K562 (cell line): ENCODE measurements at regions not wholly inside any gene's neighbourhood (a gene's known extent, or its start where the extent isn't known, plus 50 kb on each side); places are given as distances from the start of the nearest gene placed in this dataset.

ENCODE experiments used
- ATAC-seq: fragments of 200-7000 bp; cut with Tn5 transposase; 3 replicates; pipeline ENCODE4 v1.9.1; 2020; ENCODE audit warnings: moderate library complexity
- BruUV-seq: library from RNA; stranded (reverse); fragments of 400-500 nt; replicated peaks from 2 replicates; lab custom pipeline; 2021; lab: Mats Ljungman, UMichigan
- CTCF ChIA-PET: fragments of 300-600 bp; formaldehyde crosslinking; extraction: SDS; loops from one replicate; lab custom pipeline; 2021; ENCODE audit warnings: low intra/inter-chr PET ratio; lab: Yijun Ruan, JAX
- POLR2A ChIA-PET: fragments of 300-600, 350-650 bp; sonication (Branson Sonifier 250); formaldehyde crosslinking; extraction: SDS; loops from one replicate; lab custom pipeline; 2021; ENCODE audit warnings: antibody characterized with exemption, inconsistent platforms; lab: Yijun Ruan, JAX
- DNase-seq, 4 experiments: peaks; one replicate each; pipeline versions ENCODE4 v3.0.0 to v3.0.0-alpha.2; 2011 to 2018; ENCODE audit warnings: low spot score in 3 of 4, mixed read lengths in 3 of 4; ENCODE audit errors: extremely low read depth in 1 of 4
- FAIRE-seq: peaks from 2 replicates; lab custom pipeline; 2011; peaks lifted over from hg19 to GRCh38; lab: Jason Lieb, UNC
- H2AFZ ChIP-seq: 2 replicates; pipeline ENCODE4 v1.6.0; 2011; ENCODE audit warnings: low read depth, low read length, control low read depth, inconsistent platforms
- H3K27ac ChIP-seq: fragments of 200-600 bp; 3 replicates; pipeline ENCODE4 v1.8.0; 2011; ENCODE audit warnings: low read depth, mild to moderate bottlenecking, control low read depth, inconsistent platforms, low read length, moderate library complexity, mixed read lengths; ENCODE audit errors: extremely low read depth
- H3K27me3 ChIP-seq, 2 experiments: fragments of 300-600 bp in 1 of 2; 2 replicates in 1 of 2; 3 replicates in 1 of 2; pipeline versions ENCODE4 v1.6.0 to v1.8.0; 2011; ENCODE audit warnings: inconsistent platforms in 2 of 2, low read length in 2 of 2, mild to moderate bottlenecking in 1 of 2, mixed read lengths in 1 of 2, moderate library complexity in 1 of 2; ENCODE audit not compliant: control insufficient read depth in 2 of 2, insufficient read depth in 2 of 2
- H3K36me3 ChIP-seq: fragments of 300-600 bp; 3 replicates; pipeline ENCODE4 v1.8.0; 2011; ENCODE audit warnings: mild to moderate bottlenecking, low read length, inconsistent platforms; ENCODE audit not compliant: control insufficient read depth, insufficient read depth
- H3K4me1 ChIP-seq, 2 experiments: fragments of 200-600 bp in 1 of 2; replicated peaks in 1 of 2; 2 replicates in 1 of 2; 3 replicates in 1 of 2; pipeline versions ENCODE4 v1.5.1 to v1.8.0; 2011; ENCODE audit warnings: inconsistent platforms in 2 of 2, low read length in 2 of 2, mild to moderate bottlenecking in 1 of 2, mixed read lengths in 1 of 2, moderate library complexity in 1 of 2; ENCODE audit not compliant: control insufficient read depth in 2 of 2, insufficient read depth in 2 of 2
- H3K4me2 ChIP-seq: 2 replicates; pipeline ENCODE4 v1.6.1; 2011; ENCODE audit warnings: low read length, control low read depth, inconsistent platforms, mixed read lengths; ENCODE audit not compliant: insufficient read depth
- H3K4me3 ChIP-seq: fragments of 200-600 bp; sonication (generic), shearing (Covaris generic); 2 replicates; pipeline ENCODE4 v1.5.1; 2016; ENCODE audit warnings: control low read depth, inconsistent platforms
- H3K79me2 ChIP-seq: fragments of 200-600 bp; 3 replicates; pipeline ENCODE4 v1.8.0; 2011; ENCODE audit warnings: low read length, inconsistent platforms; ENCODE audit not compliant: control insufficient read depth, insufficient read depth
- H3K9ac ChIP-seq, 2 experiments: 2 replicates each; pipeline versions ENCODE4 v1.6.0 to v1.6.1; 2011; ENCODE audit warnings: low read depth in 2 of 2, low read length in 2 of 2, control low read depth in 1 of 2, inconsistent platforms in 1 of 2, mild to moderate bottlenecking in 1 of 2, mixed read lengths in 1 of 2; ENCODE audit not compliant: insufficient read depth in 1 of 2
- H3K9me1 ChIP-seq: one replicate; pipeline ENCODE4 v1.6.0; 2011; ENCODE audit warnings: inconsistent platforms, mild to moderate bottlenecking, low read length, moderate library complexity; ENCODE audit not compliant: control insufficient read depth, insufficient read depth
- H3K9me3 ChIP-seq: replicated peaks from 2 replicates; pipeline ENCODE4 v1.5.1; 2011; ENCODE audit warnings: low read depth, low read length, inconsistent platforms; ENCODE audit not compliant: control insufficient read depth, insufficient read depth
- H4K20me1 ChIP-seq: replicated peaks from 2 replicates; pipeline ENCODE4 v1.6.1; 2011; ENCODE audit warnings: low read length, inconsistent platforms, mixed read lengths; ENCODE audit not compliant: control insufficient read depth, insufficient read depth
- ARID2 ChIP-seq: fragments of 450-650 bp; IDR thresholded peaks from 2 replicates; pipeline ENCODE4 v1.6.1; 2017; ENCODE audit warnings: antibody characterized with exemption, mild to moderate bottlenecking
- DPF2 ChIP-seq: fragments of 450-650 bp; IDR thresholded peaks from 2 replicates; pipeline ENCODE4 v1.6.1; 2016
- JUNB ChIP-seq: fragments of 450-650 bp; formaldehyde crosslinking; conservative IDR thresholded peaks from 2 replicates; pipeline ENCODE4 v1.4.0; 2020; ENCODE audit warnings: mild to moderate bottlenecking
- PML ChIP-seq: IDR thresholded peaks from 2 replicates; pipeline ENCODE4 v1.6.1; 2012; ENCODE audit warnings: low read length, inconsistent platforms
- ZC3H11A ChIP-seq: IDR thresholded peaks from 2 replicates; pipeline ENCODE4 v1.6.1; 2012; ENCODE audit warnings: low read depth, low read length, improper control_type of control experiment
- ZFX ChIP-seq: sonication (generic); formaldehyde crosslinking; IDR thresholded peaks from 2 replicates; pipeline ENCODE4 v1.8.0; 2022; ENCODE audit warnings: mild to moderate bottlenecking, missing genetic modification reagents, moderate library complexity
- ZNF282 ChIP-seq: sonication (generic); formaldehyde crosslinking; IDR thresholded peaks from 2 replicates; pipeline ENCODE4 v1.8.1; 2023; ENCODE audit warnings: missing genetic modification reagents
- whole genome bisulfite sequencing: fragments of 100-300 bp; shearing (Covaris generic); methylation state at CpG from one replicate; pipeline ENCODE4 v1.1.6; 2016; ENCODE audit warnings: low coverage, mixed read lengths; ENCODE audit not compliant: insufficient coverage; ENCODE audit errors: missing lambda C conversion rate; 5-methylcytosine and 5-hydroxymethylcytosine counted together
- in situ Hi-C: fragments of 300-500 bp; cut with MboI; formaldehyde crosslinking; loops from 4 replicates; pipeline ENCODE4 v1.15.0; 2018; ENCODE audit warnings: inconsistent platforms, mixed read lengths
- intact Hi-C: fragments of 100-400 bp; cut with micrococcal nuclease; formaldehyde crosslinking; loops from 2 replicates; pipeline ENCODE4 v1.14.2; 2022
- TF ChIP-seq, protein P1 (sequence below), 2 experiments: fragments of 250-450 bp in 1 of 2; fragments of 450-650 bp in 1 of 2; sonication (Bioruptor Pico) in 1 of 2; IDR thresholded peaks; 2 replicates each; pipeline versions ENCODE4 v1.6.1 to v1.8.0; 2016 to 2021; ENCODE audit warnings: mild to moderate bottlenecking in 2 of 2, moderate library complexity in 2 of 2, missing compliant biosample characterization in 1 of 2, missing genetic modification characterization in 1 of 2

DNA sequence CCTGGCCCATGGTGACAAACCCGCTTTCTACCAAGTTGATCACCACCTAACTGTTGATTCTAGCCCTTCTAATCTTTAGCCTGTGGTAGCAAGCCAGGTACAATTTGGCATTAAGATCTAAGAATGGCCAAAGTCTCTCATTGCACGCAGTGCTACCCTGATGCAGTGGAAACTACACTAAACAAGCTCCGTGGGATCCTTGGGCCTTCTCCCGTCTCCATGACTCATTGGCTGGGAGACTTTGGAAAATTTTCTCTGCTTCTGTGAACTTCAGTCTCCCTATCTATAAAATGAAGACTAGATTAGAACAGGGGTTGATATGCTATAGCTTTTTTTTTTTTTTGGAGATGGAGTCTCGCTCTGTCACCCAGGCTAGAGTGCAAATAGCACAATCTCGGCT, 223.0 kb downstream of the TSHZ3 start:
- DNase-seq (no peak), FAIRE-seq (no peak), ATAC-seq (no peak)
- no peak overlapping the region for H3K27ac ChIP-seq
- in situ Hi-C loops = no loop called here
- H3K4me2 ChIP-seq = no peak overlapping the region
- H3K4me1 ChIP-seq = no peaks in the 10 kb centered on the region
- CTCF ChIA-PET = no interaction called here
- no peak overlapping the region for H2AFZ ChIP-seq
- TF ChIP-seq ARID2 = no peak
- TF ChIP-seq JUNB (CRISPR knock-in tag) = no peak
- no peak for TF ChIP-seq ZC3H11A
- TF ChIP-seq DPF2 = no peak
- TF ChIP-seq, protein P1, sequence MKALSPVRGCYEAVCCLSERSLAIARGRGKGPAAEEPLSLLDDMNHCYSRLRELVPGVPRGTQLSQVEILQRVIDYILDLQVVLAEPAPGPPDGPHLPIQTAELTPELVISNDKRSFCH (CRISPR knock-in tag; IDR thresholded peaks at IDR 0.05) = no peak
- TF ChIP-seq, protein P1 (tag; IDR thresholded peaks at IDR 0.05) = no peak
- no peak for TF ChIP-seq PML
- no peak for TF ChIP-seq ZNF282
- no peak for TF ChIP-seq ZFX (CRISPR knock-in tag)
- TF ChIP-seq, all 486 proteins: peak for 0
- H4K20me1 ChIP-seq = no peaks in the 10 kb centered on the region
- no peak overlapping the region for H3K4me3 ChIP-seq
- no peaks in the 10 kb centered on the region for H3K9me1 ChIP-seq
- BruUV-seq = no TSS peak
- intact Hi-C loops = no loop called here
- no peaks in the 10 kb centered on the region for H3K9me3 ChIP-seq
- no peaks in the 10 kb centered on the region for H3K79me2 ChIP-seq
- POLR2A ChIA-PET = interaction anchor here (0.6 kb wide), 1 partner anchor 203 kb away, joined by 3 read pairs; no protein-coding TSS in a partner anchor
- no peak overlapping the region for H3K9ac ChIP-seq
- H3K27me3 ChIP-seq = no peaks in the 10 kb centered on the region; a peak in 1 of 5 replicates
- 1% methylated on average over 6 of the region's 6 CpGs for WGBS
- no peaks in the 10 kb centered on the region for H3K36me3 ChIP-seq
